Astrocyte of the spinal cord (primary cell): ENCODE measurements at regions not wholly inside any gene's neighbourhood (a gene's known extent, or its start where the extent isn't known, plus 50 kb on each side); places are given as distances from the start of the nearest gene placed in this dataset.

Experiments used
- DNase-seq: peaks from one replicate; pipeline ENCODE4 v3.0.0; 2011; ENCODE audit warnings: low read depth, low spot score
- H3K4me3 ChIP-seq: 2 replicates; pipeline ENCODE4 v1.5.1; 2011; ENCODE audit warnings: low read depth, mild to moderate bottlenecking, low read length, moderate library complexity
- CTCF ChIP-seq: IDR thresholded peaks from 2 replicates; pipeline ENCODE4 v1.5.1; 2012; ENCODE audit warnings: low read depth, mild to moderate bottlenecking, low read length, inconsistent platforms
- in situ Hi-C: cut with HindIII; loops from 2 replicates; pipeline ENCODE4 v1.10.0; 2017; ENCODE audit warnings: low sequenced_read_pairs

DNA sequence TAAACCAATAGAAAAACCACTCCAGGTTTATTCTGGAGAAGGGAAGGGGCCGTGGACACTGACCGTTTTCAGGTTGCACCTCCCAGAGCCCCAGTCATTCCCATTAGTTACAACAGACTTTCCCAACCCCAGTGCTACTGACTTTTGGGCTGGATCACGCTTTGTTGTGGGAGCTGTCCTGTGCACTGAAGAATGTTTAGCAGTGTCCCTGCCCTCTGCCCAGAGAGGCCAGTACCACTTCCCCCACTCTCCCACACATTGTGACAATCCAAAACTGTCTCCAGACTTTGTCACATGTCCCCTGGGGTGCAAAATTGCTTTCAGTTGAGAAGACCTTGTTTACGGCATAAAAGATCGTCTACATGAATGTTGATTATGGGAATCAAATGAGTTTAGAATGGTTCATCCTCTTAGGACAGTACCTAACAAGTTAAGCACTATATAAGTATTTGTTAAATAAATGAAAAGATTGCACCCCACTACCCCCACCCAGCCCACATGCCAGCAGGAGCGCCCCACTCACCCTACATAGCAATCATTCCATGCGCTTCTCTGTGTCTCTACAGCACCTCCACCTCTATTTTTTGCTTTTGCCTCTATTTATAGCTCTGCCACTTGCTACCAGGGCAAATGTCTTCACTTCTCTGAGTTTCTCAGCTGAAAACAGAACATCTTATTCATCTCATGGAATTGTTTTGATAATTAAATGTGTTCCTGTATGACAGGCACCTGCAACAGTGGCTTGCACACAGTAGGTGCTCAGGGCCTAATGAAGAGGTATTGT lies 104.9 kb downstream of the AXIN2 start:
- DNase-seq, result no peak
- no peak for TF ChIP-seq CTCF
- no peak overlapping the region for H3K4me3 ChIP-seq
- in situ Hi-C loops, result no loop called here

DNA sequence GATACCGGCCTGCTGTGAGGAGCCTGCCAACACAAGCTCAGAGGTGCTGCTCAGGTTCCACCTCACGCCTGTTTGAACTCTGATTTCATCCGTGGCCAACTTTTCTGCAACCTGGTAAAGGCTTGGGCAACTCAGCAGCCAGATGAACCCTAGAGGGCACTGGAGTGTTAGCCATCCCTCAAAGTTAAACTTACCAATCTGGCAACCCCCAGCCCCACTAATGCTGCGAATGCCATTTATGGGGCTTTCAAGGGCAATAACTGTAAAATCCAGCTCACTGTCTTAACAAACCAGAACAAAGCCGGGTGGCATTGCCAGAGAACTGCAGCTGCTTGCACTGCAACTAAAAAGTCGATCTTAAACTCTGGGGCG lies 105.5 kb downstream of the AXIN2 start:
- in situ Hi-C loops, result no loop called here
- TF ChIP-seq CTCF, result peak; percentile 55
- no peak overlapping the region for H3K4me3 ChIP-seq
- peak; percentile 3 for DNase-seq

DNA sequence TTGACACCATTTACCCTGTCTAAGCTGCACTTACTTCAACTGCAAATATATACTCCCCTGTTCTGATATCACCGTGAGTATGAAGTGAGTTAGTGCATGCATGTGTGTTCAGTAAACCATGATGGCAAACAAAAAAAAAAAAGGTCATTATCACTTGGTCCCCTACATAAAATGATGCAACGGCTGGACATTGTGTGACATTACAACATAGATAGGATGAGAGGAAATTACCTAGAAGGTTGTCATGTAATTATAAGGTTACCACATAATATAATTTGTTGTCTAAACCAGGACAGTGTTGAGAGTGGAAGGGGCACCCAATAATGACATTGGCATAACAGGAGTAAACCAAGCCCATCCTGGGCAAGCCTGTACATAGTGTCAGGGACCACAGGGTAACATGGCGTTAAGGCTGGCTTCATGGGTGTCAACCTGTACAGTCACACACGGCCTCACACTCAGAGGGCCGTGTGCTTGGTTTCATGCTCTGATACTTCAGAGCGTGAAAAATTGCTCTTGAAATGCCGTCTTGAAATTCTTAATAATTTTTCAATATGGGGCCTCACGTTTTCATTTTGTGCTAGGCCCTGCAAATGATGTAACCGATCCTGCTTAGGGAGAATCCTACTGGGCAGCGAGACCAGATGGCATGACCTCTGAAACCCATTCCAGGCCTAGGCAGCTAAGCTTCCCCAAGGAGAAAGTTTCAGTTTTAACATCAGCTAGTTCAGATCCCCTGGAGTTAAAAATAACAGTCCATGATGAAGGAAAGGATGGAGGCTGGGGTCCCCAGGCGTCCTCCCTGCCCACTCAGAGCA lies 106.1 kb downstream of the AXIN2 start:
- TF ChIP-seq CTCF, result no peak
- in situ Hi-C loops, result no loop called here
- H3K4me3 ChIP-seq, result no peak overlapping the region
- no peak for DNase-seq

DNA sequence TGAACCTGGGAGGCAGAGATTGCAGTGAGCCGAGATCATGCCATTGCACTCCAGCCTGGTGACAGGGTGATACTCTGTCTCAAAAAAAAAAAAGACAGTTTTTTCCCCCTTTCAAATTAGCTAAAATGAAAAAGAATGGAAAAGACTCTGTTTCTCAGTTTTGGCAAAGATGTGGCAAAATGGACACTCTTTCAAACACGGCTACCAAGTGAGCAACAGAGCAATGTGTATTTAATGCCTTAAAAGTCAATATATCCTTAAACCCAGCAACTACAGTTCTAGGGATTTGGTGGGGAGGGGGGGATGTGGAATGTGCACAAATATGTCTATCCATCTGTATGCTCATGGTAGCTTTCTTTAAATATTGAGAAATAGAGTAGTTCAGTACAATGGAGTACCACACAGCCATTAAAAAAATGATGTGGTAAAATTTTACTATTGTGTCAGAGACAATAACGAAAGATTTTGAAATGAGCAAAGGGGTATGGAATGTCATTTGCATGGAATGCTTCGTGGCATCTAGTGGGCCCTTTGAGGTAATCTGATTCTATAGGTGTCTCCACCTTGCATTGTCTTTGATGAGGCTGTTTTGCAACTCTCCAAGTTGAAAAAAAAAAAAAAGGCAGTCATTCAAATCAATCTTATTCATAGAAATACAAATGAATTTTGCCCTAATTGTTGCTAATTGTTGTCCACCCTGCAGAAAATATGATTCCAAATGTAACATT lies 108.1 kb downstream of the AXIN2 start:
- DNase-seq, result no peak
- TF ChIP-seq CTCF, result no peak
- in situ Hi-C loops, result no loop called here
- no peak overlapping the region for H3K4me3 ChIP-seq

- in situ Hi-C loops, result no loop called here
- no peak overlapping the region for H3K4me3 ChIP-seq
- no peak for TF ChIP-seq CTCF
- DNase-seq, result no peak
These were observed 112.0 kb downstream of the AXIN2 start for GRCh38 chr17:65449495-65449894.

GRCh38 chr17:65447823-65448222 lies 113.6 kb downstream of the AXIN2 start:
- TF ChIP-seq CTCF, result no peak
- DNase-seq, result no peak
- no peak overlapping the region for H3K4me3 ChIP-seq
- in situ Hi-C loops, result no loop called here
